Stimulated activated CD4-positive, alpha-beta T cell treated with anti-CD3 and anti-CD28 coated beads, Interleukin-15, amount 100 ng/mL, for 48 hours (primary cell): ENCODE measurements at regions not wholly inside any gene's neighbourhood (a gene's known extent, or its start where the extent isn't known, plus 50 kb on each side); places are given as distances from the start of the nearest gene placed in this dataset.
"Not testable (repeated sequence)": the region's sequence is repeated elsewhere in the genome, so short reads cannot be mapped to it uniquely, and the experiment has no call there.

Experiments used
- DNase-seq, 2 donors: peaks; one replicate each; pipeline ENCODE4 v3.0.0-alpha.2; 2020; ENCODE audit warnings: low read depth in 2 of 2

DNA sequence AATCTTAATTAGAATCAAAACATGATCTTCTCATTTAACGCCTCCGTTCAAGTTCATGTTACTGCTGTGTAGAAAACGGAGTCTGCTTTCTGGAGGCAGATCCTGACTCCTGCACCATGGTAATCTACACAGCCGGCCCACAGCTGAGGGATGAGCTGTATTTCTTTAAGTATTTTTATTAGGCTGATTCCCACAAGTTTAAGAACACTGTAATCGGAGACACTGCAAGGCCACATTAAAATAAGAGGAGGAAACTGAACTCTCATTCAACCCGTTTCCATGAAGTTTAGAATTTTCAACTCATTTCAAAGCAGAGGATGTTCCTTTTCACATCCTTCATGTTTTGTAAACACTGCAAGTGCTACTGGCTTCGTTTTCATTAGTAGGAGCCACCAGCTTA lies 372.2 kb downstream of the NFIB start:
- DNase-seq: no peak

DNA sequence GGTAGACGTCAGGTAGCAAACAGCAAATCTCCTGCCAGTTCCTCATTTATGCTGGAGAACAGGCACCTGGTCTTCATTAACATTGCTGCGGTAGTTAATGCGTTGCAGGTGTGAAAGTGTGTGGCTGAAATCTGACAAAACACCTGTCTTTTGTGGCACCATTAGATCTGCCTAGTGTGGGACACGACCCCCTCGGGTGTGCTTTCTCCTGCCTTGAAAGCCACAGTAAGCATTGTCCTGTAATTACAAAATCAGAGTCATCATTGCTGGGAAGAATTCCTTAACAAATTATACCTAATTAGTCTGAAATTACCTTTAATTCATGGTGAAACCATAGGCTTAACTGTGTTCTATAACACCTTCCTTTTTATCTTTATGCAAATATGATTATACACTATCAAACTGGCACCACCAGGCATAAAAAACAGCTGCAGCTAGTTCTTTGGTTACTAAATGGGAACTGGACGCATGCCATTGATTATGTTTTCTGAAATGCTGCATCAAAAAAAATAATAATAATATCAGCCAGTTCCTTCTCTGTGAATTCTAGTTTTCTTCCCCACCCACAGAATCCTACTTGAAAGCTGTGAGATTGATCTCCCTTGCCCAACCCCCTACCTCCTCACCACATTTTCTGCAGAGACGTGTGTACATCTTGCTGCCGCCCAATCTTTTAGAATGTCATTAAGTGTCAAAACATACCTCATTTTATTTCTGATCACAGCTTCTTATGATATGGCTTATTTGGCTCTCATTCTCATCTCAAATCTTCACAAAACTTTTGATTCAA lies 374.0 kb downstream of the NFIB start:
- no peak for DNase-seq

DNA sequence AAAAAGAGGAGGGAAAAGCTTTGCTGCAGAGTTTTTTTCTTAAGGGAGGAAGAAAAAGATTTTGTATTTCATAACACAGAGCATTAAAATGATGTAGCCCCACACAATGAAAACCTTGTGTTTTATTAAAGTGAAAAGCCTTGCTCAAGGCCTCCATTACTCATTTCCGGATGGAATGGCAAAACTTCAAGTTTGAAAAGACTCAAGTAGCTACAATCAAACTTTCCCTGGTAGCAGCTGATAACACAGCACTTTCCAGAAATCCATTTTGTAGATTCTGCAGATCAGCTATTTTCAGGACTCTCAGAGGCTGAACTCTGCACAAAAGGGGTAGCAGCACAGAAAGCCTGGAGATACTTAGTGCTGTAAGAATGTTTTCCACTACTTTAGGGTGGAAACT lies 374.8 kb downstream of the NFIB start:
- DNase-seq: no peak

DNA sequence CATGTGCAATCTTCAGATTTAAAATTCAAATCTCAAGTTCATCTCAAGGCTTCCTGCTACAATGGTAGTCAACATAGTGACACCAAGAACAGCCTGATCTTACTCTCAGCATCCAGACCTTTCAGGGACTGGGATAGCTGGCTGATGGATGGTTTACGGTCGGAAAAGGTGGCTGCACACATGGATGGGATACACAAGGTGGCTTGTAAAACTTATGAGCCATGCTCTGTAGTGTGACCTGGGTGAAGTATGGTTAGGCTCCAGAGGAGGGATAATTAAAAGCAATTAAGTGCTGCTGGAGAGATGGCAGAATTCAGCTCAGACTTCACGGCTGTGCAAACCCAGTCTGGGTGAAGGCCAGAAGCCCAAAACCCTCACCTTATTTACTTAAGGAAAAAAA lies 379.5 kb downstream of the NFIB start:
- no peak for DNase-seq

DNA sequence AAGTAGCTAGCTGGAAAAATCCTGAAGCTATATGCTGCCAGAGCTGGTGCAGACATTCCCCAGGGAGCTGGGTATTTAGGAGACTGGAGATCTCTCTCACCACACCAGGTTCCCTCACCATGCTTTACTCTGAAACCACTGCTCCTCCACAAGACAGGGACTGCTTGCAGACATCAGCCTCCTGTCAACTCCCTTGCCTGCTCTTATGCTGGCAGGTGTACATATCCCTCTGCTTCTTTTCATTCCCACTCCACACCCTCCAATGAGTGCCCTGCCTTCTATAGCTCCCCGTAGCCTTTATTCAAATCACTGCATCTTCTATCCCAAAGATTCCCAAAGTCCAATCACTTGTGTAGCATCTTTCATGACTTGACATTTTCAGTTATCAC lies 380.7 kb downstream of the NFIB start:
- DNase-seq: no peak

DNA sequence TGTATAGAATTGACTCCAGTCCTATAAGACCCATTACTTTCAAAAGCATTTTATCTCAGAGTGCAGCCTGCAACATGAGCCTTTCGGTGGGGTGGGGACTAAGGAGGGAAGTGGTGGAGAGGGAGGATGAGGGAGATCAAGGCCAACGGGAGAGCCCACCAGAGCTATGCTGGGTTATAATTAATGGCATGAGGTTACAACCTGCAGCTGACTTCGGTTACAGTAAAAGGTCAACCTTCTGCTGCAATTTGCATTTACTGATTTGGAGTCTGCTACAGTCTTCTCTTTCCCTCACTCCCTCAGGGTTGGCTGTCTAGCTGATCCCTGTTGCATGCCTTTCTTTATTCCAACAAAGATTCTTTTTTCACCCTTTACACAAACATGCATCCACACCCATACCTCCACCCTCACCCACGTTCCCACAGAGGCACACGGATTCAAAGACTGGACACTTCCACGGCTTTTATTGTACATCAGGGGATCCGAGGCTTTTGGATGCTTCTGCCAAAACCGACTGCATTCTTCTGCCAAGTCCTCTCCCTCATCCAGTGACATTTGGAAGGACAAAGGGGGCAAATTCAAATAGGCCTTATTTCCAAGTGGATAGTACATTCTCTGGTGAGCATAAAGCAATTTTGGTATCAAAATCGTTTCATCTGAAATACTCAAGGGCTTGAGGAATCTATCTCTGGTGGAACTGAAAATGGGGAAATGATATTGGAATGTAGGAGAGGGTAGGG lies 381.2 kb downstream of the NFIB start:
- no peak for DNase-seq

DNA sequence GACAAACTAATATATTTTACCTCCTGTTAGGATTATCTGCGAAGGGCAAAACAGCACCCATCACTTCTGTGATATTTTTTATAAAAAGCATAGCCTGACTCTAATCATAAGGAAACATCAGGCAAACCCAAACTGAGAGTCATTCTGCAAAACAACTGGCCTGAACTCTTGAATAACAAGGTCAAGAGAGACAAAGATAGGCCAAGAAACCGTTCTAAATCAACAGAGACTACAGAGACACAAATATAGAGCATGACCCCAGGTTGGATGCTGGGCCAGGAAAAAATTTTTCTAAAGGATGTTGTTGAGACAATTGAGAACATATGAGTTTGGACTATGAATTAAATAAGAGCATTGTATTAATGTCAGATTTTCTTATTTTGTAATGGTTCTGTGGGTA lies 384.9 kb downstream of the NFIB start:
- DNase-seq: no peak

DNA sequence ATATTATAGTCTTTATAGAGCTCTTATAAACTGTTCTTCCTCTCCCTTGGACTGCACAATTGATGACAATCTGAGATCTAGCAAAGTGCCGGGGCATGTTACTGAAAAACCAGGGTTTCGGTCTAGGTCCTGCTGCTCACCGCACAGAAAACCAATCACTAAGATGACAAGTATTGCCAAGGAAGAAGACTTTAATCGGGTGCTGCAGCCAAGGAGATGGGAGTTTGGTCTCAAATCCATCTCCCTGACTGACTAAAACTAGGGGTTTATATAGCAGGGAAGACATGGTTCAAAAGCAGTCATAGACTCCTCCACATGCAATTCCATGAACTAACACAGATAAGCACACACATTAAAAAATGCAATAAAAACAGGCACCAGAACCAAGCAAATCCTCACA lies 390.6 kb downstream of the NFIB start:
- no peak for DNase-seq

DNA sequence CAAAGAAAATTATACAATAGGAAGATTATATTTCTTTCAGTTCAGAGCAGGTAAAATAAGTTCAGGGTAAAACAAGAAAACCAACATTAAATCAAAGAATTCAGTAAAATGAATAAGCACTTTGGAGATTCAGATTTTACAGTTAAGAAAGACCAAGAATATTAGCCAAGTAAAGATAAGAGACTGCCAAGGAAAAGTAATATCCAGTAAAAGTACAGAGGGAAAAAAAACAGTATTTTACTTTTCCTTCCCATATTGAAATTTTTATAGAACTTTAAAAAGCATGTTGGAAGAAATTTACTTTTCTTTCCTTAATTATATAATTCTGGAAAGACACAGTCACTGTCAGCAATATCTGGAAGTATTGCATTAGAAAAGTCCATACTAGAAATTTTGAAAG lies 393.4 kb downstream of the NFIB start:
- no peak for DNase-seq

DNA sequence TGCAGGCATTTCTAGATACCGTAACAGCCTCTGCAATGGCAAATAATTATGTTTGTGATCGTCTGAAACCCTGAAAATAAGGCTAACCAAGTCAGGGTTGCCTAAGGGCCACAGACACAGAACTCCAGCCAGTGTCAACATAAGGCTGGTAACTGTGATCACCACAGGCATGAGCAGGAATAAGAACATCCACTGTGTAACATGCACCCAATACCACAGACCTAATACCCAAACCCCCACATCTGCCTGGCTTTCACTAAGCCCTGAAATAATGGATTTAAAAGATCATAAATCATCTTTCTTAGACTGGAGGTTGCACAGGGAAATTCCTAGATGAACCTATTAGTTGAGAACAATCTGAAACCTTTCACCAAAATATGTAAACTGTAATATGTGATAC lies 394.5 kb downstream of the NFIB start:
- no peak for DNase-seq

DNA sequence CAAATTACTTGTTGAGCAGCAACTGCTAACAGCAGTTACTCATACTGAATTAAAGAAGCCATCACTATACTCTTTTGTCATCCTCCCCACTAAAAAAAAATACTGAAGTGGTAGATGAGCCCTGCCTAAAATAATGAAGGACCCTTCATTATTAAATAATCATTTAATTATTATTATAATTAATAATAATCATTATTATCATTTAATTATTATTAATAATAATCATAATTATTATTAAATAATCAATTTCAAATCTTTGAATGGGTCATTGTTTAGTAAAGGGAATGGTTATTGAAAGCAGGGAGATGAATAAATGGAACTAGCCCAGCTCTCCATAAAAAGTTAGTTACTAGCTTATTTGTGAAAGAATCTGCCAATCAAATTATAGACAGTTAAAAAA lies 396.4 kb downstream of the NFIB start:
- no peak for DNase-seq

DNA sequence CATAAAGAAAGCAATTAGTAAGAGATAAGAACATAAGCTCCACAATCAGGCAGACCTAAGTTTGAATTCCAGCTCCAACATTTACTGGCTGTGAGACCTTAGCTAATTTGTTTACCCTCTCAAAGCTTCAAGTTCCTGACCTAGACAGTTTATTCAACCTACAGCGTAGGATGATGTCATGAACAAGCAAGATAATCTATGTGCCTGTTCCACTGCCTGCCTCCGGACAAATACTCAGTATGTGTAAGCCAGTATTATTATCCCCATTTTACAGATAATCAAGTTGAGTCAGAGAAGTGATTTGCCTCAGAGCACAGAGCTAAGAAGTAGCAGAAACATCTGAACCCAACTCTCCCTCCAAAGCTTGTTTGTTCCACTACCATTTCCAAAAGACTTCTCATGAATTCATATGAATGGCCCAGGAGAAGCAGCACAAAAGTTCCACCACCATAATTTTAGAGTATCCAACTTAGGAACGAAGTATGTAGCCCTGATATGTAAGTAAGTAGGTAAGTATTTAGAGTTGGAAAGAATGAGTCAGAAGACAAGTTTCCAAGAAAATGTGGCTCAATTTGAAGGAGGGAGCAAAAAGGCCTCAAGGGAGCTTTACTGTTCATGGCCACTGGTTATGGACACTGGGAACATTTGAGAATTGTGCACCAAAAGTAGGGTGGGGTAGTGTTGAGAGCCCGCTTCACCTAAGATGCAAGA lies 398.2 kb downstream of the NFIB start:
- no peak for DNase-seq

DNA sequence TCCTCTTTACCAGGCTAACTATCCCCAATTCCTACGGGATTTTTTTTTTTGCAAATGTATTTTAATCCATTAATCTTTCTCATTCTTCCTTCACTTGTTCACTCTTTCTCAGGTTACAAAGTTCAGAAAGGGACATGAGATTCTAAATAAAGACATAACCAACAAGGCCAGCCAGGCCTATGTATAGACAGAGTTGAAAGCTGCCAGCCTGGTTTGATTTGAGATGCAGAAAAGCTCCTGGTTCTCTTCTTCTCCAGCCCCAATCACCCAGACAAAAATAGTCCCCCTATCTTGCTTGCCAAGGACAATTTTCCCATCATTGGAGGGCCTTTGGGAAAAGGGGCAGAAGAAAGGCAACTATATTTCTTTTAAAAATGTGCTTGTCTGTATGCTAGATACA lies 398.8 kb downstream of the NFIB start:
- no peak for DNase-seq

DNA sequence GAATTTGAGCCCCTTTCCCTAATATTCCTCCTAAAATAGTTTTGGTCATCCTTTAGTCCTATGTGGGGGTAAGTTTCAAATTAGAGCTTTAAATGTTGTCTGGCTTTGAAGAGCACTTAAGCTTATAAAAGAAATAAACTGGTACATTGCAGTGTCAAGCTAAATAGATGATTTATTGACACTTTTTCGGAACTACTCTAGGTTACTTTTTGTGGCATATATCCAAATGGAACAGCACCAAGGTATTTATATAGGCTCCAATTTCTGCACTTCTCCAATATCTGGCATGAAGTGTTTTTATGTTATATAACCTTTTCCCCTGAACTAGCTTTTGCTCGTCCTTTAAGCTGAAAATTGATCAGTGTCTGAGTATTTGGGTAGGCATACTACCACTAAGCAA lies 402.5 kb downstream of the NFIB start:
- DNase-seq: no peak

DNA sequence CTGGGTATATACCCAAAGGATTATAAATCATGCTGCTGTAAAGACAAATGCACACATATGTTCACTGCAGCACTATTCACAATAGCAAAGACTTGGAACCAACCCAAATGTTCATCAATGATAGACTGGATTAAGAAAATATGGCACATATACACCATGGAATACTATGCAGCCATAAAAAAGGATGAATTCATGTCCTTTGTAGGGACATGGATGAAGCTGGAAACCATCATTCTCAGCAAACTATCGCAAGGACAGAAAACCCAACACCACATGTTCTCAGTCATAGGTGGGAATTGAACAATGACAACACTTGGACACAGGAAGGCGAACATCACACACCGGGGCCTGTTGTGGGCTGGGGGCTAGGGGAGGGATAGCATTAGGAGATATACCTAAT lies 406.1 kb downstream of the NFIB start:
- DNase-seq: not testable (repeated sequence)

DNA sequence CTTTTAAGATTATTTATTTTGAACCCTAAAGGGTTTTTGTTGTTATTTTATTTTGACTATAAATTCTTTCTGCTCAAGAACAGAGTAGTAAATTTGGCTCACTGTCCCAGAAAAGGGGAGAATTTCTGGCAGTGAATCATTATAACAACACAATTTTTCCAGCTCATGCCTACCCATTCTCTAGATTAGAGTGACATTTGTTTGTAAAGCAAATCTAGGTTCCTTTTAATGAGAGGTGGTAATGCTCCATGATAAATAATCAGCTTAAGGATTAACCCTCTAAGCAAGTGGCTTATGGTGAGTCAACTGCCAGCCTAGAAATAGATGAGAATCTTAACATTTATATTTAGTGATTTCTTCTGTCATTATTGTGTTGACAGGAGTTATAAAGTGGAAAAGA lies 409.2 kb downstream of the NFIB start:
- DNase-seq: no peak

DNA sequence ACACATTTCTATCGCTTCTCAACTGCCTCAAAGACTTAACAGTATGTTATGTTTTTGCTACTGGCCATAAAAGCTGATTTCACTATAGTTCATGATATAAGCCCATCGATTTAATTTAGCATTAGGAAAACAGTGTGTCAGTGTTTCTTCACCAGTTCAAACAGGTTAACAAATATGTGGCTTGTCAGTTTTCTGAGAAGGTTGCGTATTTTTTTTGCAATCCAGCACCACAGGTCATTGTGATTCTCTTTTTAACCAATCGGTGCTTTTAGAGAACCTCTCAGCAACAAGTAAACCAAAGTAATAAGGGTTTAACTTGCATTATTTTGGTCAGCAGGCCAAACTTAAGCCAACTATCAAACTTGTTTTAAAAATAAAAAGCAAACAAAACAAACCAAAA lies 409.6 kb downstream of the NFIB start:
- DNase-seq: no peak

DNA sequence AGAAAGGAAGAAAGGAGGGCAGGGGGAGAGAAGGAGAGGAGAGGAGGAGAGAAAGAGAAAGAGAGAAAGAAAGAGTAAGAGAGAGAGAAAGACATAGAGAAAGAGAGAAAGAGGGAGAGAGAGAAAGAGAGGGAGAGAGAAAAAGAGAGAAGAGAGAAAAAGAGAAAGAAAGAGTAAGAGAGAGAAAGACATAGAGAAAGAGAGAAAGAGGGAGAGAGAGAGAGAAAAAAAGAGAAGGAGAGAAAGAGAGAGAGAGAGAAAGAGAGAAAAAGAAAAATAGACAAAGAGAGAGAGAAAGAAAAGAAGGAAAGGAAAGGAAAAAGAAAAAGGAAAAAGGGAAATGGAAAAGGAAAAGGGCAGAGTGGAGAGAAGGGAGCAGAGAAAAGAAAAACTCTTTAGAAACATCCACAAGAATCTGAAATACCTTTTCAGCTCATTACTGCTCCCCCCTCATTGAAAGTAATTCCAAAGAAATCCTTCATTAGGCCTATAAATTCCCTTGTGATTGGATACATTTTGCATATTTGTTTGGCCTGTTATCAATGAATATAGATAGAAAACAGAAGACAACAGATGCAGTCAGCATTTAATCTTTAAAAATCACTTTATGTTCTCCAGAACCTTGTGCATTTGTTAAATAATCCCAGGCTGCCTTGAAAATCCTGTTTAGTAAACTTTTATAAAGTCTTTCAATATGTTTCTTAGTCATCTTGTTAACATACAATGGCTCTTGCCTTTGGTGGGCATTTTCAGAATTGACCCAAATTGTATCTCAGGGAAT lies 411.5 kb downstream of the NFIB start:
- no peak for DNase-seq

DNA sequence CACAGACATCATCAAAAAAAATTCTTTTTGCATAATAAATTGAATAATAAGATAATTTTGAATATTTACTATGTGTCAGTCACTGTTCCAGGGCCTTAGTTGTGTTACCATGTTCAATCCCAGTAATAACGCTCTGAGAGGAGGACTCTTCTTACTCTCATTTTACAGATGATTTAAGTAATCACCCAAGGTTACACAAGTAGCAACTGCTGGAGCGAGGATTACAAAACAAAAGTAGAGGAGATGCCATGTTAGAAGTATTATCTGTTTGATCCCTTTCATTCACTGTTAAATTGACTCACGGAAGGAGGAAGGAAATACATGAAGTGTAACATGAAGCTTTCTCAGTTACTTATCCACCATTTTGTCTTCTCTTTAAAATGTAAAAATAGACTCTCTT lies 412.8 kb downstream of the NFIB start:
- no peak for DNase-seq

DNA sequence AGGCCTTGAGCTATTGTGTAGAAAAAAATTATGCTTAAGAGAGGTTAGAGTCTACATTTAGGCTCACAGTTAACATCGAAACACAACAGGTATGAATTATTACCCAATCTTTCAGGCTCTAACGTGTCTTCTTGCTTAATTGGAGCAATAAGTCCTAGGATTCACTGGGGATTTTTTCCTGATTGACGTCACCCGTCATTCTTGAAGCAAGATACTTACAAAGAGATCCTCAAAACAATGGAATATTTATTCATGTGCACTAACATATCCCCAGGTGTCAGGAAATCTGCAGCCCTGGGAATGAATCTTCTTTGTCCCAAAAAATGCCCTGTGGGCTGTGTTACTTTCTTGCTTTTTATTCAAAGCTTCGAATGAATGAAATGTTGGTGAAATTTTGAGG lies 413.5 kb downstream of the NFIB start:
- DNase-seq: no peak

DNA sequence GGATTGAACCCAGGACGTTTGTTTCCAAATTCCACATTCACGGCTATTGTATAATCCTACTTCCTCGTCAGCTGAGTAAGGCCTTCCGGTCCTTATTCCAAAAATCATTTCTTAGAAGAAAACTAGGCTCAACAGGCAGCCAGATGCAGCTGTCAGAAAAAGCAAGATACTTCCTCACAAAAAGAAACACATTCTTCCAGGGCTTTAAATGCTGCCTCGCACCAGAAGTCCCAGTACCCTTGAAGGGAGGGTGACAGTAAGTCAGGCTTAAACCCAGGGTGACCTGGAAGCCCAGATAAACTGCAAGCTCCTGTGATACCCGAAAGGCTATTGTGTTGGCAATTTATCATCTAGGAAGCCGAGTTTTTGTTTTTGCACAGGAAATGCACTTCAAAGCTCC lies 414.0 kb downstream of the NFIB start:
- no peak for DNase-seq

DNA sequence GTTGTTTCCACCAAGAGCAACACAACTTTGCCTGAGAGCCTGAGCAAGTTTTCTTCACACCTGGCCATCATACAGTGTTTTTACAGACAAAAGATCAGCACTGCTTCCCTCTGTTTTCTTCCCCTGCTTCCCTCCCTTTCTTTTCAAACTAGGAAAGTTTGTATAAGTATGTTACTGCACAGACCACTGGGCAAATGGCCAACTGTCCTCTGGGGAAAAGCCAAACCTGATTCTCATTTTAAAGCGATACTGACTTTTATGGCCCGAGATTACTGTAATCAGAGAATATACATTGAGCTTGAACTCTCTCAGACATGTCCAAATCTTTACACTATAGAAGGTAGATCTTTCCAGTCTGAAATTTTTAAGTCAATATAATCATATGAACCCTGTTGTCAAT lies 415.0 kb downstream of the NFIB start:
- no peak for DNase-seq
